OCI-LY7 (cell line): ENCODE measurements at regions not wholly inside any gene's neighbourhood (a gene's known extent, or its start where the extent isn't known, plus 50 kb on each side); places are given as distances from the start of the nearest gene placed in this dataset.

ENCODE experiments used
- BruUV-seq: library from RNA; stranded (reverse); fragments of 400-500 nt; replicated peaks from 2 replicates; lab custom pipeline; 2021; lab: Mats Ljungman, UMichigan
- CTCF ChIA-PET: fragments of 300-600 bp; sonication (Branson Sonifier 250); formaldehyde crosslinking; loops from one replicate; lab custom pipeline; 2022; ENCODE audit warnings: antibody characterized with exemption; ENCODE audit not compliant: unreplicated experiment; lab: Charles Lee
- POLR2A ChIA-PET: fragments of 300-600 bp; sonication (Branson Sonifier 250); formaldehyde crosslinking; loops from one replicate; lab custom pipeline; 2022; ENCODE audit warnings: antibody characterized with exemption; lab: Charles Lee
- DNase-seq: peaks from one replicate; pipeline ENCODE4 v3.0.0-alpha.2; 2015; ENCODE audit warnings: low spot score
- H2AFZ ChIP-seq: fragments of 200-600 bp; sonication (generic), shearing (Covaris generic); 2 replicates; pipeline ENCODE4 v1.6.1; 2014; ENCODE audit warnings: mild to moderate bottlenecking, antibody characterized with exemption, low read length, moderate library complexity
- H3K27ac ChIP-seq: fragments of 200-600 bp; sonication (generic); 2 replicates; pipeline ENCODE4 v1.5.1; 2014; ENCODE audit warnings: mixed run types, low read depth, mild to moderate bottlenecking, moderate library complexity, low read length, inconsistent platforms; ENCODE audit not compliant: poor library complexity, severe bottlenecking
- H3K36me3 ChIP-seq: fragments of 200-600 bp; sonication (generic); 2 replicates; pipeline ENCODE4 v1.6.1; 2014; ENCODE audit warnings: mild to moderate bottlenecking, antibody characterized with exemption, low read length, moderate library complexity, mixed read lengths; ENCODE audit not compliant: insufficient read depth
- H3K4me1 ChIP-seq: fragments of 200-600 bp; sonication (generic); 2 replicates; pipeline ENCODE4 v1.5.1; 2014; ENCODE audit warnings: mild to moderate bottlenecking, low read length; ENCODE audit not compliant: insufficient read depth, poor library complexity, severe bottlenecking
- H3K4me2 ChIP-seq: fragments of 200-600 bp; sonication (generic); 2 replicates; pipeline ENCODE4 v1.6.1; 2014; ENCODE audit warnings: mild to moderate bottlenecking, low read length
- H3K4me3 ChIP-seq: fragments of 200-600 bp; sonication (generic); 2 replicates; pipeline ENCODE4 v1.5.1; 2014; ENCODE audit warnings: mild to moderate bottlenecking, low read depth, low read length; ENCODE audit not compliant: poor library complexity, severe bottlenecking
- H3K79me2 ChIP-seq: fragments of 200-600 bp; sonication (generic); 2 replicates; pipeline ENCODE4 v1.6.1; 2016; ENCODE audit warnings: low read depth, mild to moderate bottlenecking, low read length, moderate library complexity, mixed read lengths; ENCODE audit not compliant: insufficient read depth
- H3K9me2 ChIP-seq: fragments of 200-600 bp; sonication (generic); 2 replicates; pipeline ENCODE4 v1.6.1; 2016; ENCODE audit warnings: mild to moderate bottlenecking, low read length, mixed read lengths; ENCODE audit not compliant: insufficient read depth
- H3K9me3 ChIP-seq: fragments of 200-600 bp; sonication (generic); 2 replicates; pipeline ENCODE4 v1.6.1; 2014; ENCODE audit warnings: mild to moderate bottlenecking, mixed run types, low read length, mixed read lengths
- H4K20me1 ChIP-seq: fragments of 200-600 bp; sonication (generic); 2 replicates; pipeline ENCODE4 v1.6.1; 2014; ENCODE audit warnings: mild to moderate bottlenecking, antibody characterized with exemption, low read length, moderate library complexity, mixed read lengths; ENCODE audit not compliant: insufficient read depth
- CTCF ChIP-seq: fragments of 200-600 bp; sonication (generic); conservative IDR thresholded peaks from 2 replicates; pipeline ENCODE4 v1.5.1; 2014; ENCODE audit warnings: mild to moderate bottlenecking, antibody characterized with exemption, low read length, moderate library complexity, mixed read lengths
- EZH2phosphoT487 ChIP-seq: fragments of 200-600 bp; sonication (generic); IDR thresholded peaks from 2 replicates; pipeline ENCODE4 v1.6.1; 2018; ENCODE audit warnings: low read depth, borderline replicate concordance, mild to moderate bottlenecking, mixed run types, antibody characterized with exemption, low read length, moderate library complexity, mixed read lengths
- intact Hi-C: fragments of 100-400 bp; cut with micrococcal nuclease; formaldehyde crosslinking; loops from one replicate; pipeline ENCODE4 v1.10.0; 2022; ENCODE audit not compliant: unreplicated experiment

- H3K4me2 ChIP-seq, result no peak overlapping the region
- H3K9me3 ChIP-seq, result no peaks in the 10 kb centered on the region
- no peaks in the 10 kb centered on the region for H3K9me2 ChIP-seq
- H3K4me3 ChIP-seq, result no peak overlapping the region
- no peak overlapping the region for H3K27ac ChIP-seq
- DNase-seq, result no peak
- ChIA-PET CTCF (no interaction called here), POLR2A (no interaction called here)
- no peaks in the 10 kb centered on the region for H3K36me3 ChIP-seq
- intact Hi-C loops, result no loop called here
- TF ChIP-seq CTCF, result no peak
- no peak for TF ChIP-seq EZH2phosphoT487
- BruUV-seq, result no TSS peak
- no peaks in the 10 kb centered on the region for H3K79me2 ChIP-seq
- no peaks in the 10 kb centered on the region for H3K4me1 ChIP-seq
- H2AFZ ChIP-seq, result no peak overlapping the region
- no peaks in the 10 kb centered on the region for H4K20me1 ChIP-seq
Measured at GRCh38 chr10:131531265-131532190, 220.0 kb upstream of the TCERG1L start.

DNA sequence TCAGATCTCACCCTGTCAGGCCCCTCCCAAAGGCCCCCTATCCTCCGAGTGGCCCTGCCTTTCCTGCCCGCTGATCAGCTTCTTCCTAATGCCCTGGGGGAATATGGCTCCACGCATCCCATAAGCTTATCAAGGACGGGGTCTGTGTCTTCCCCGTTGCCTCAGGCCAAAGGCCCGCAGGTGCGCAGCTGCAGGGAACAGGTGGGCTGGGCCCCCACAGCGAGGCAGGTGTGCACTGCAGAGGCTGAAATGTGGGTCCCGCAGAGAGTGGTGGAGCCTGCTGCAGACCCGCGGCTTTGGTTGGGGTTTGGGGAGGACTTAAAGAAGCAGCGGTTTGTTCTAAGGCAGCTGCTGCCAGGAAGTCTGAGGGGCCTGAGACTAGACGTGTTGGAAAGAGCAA, 220.8 kb upstream of the TCERG1L start:
- Histone ChIP-seq H3K4me2 (no peak overlapping the region), H3K79me2 (no peaks in the 10 kb centered on the region), H3K4me3 (no peak overlapping the region), H2AFZ (no peak overlapping the region), H3K27ac (no peak overlapping the region), H3K9me3 (no peaks in the 10 kb centered on the region), H3K36me3 (no peaks in the 10 kb centered on the region), H3K4me1 (no peaks in the 10 kb centered on the region), H3K9me2 (no peaks in the 10 kb centered on the region), H4K20me1 (no peaks in the 10 kb centered on the region)
- TF ChIP-seq CTCF (no peak), EZH2phosphoT487 (no peak)
- intact Hi-C loops, result no loop called here
- POLR2A ChIA-PET, result no interaction called here
- DNase-seq, result no peak
- no TSS peak for BruUV-seq
- CTCF ChIA-PET, result no interaction called here

DNA sequence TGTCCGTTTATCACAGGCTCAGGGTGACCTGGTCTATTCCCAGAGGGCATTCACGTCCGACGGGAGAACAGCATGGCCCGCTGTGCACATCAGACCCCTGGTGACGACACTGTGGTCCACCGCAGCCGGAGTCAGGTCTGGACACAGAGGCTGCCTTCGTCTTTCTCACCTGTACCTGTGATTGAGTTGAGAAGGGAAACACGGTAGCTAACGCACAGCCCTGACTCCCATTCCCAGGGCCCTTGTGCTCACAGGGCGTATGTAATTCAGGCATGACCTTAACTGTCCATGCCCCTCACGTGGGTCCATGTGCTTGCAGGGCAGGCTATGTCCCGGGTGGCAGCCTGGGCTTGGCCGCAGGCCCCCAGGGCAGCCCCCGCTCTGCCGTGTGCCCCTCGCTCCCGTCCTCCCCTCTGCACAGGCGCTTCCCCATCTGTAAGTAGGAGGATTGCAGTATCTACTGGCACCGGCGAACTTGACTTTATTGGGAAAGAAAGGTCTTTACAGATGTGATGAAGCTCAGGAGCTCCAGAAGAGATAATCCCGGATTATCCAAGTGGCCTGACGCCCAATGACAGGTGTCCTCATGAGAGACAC, 221.3 kb upstream of the TCERG1L start:
- CTCF ChIA-PET, result no interaction called here
- no peaks in the 10 kb centered on the region for H3K9me3 ChIP-seq
- H3K27ac ChIP-seq, result no peak overlapping the region
- POLR2A ChIA-PET, result interaction anchor here (0.6 kb wide), 1 partner anchor 144 kb away, joined by 4 read pairs; no protein-coding TSS in a partner anchor
- DNase-seq, result no peak
- no TSS peak for BruUV-seq
- H3K9me2 ChIP-seq, result no peaks in the 10 kb centered on the region
- TF ChIP-seq CTCF, result no peak
- no peak for TF ChIP-seq EZH2phosphoT487
- H3K79me2 ChIP-seq, result no peaks in the 10 kb centered on the region
- H3K4me3 ChIP-seq, result no peak overlapping the region
- intact Hi-C loops, result no loop called here
- no peak overlapping the region for H2AFZ ChIP-seq
- H3K4me1 ChIP-seq, result no peaks in the 10 kb centered on the region
- H3K36me3 ChIP-seq, result no peaks in the 10 kb centered on the region
- no peak overlapping the region for H3K4me2 ChIP-seq
- H4K20me1 ChIP-seq, result no peaks in the 10 kb centered on the region
